ENCODE measurements at regions not wholly inside any gene's neighbourhood (a gene's known extent, or its start where the extent isn't known, plus 50 kb on each side); places are given as distances from the start of the nearest gene placed in this dataset.
"Not testable (repeated sequence)": the region's sequence is repeated elsewhere in the genome, so short reads cannot be mapped to it uniquely, and the experiment has no call there.

DNA sequence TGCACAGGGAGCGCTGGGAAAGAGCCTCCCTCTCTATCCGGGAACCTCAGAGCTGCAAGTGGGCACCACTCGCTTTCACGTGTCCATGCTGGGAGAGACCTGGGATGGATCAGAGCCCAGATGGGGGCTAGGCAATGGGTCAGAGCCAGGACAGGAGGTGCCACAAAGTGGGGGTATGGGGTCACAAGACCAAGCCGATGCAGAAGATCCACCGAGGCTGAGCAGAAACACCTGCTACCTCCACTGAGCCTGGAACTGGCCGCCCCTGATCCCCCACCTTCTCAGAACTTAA, 180.9 kb upstream of the SFSWAP start:
- H3K27me3 ChIP-seq (ENCODE audit: control insufficient read depth in 1 of 2, insufficient read depth in 2 of 2, low read length in 2 of 2): peaks cover 3 to 5% of the 10 kb centered on the region in 2 donors
- no peaks in the 10 kb centered on the region for H3K36me3 ChIP-seq (ENCODE audit: control insufficient read depth in 2 of 2, insufficient read depth in 2 of 2, low read length in 2 of 2)
- no peak overlapping the region for H3K4me3 ChIP-seq (ENCODE audit: low read length in 2 of 2)
- no peak overlapping the region for H3K27ac ChIP-seq (ENCODE audit: low read length)
- H3K9me3 ChIP-seq (ENCODE audit: control insufficient read depth in 2 of 2, low read length in 2 of 2): no peaks in the 10 kb centered on the region
- no peak overlapping the region for H3K9ac ChIP-seq (ENCODE audit: low read length in 2 of 2)
- no peaks in the 10 kb centered on the region for H3K4me1 ChIP-seq (ENCODE audit: control insufficient read depth, insufficient read depth, low read length)

DNA sequence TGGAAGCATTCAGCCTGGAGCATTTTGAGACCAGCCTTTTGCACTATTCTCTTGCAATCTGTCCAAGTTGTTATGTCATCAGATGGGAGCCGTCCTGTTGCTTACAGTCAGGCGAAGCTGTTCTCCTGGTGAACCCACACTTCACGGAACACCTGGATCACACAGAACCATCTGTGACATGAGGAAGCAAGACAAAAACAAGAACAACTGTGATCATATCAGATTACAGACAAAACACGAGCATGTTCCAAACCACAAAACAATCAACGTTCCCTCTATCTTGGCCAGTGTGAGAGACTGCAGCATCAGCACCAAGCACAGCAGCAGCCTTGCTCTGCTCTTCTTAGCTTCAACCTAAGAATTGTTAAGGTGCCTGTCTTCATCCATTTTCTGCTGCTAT, 180.5 kb upstream of the SFSWAP start:
- H3K4me1 ChIP-seq (ENCODE audit: control insufficient read depth, insufficient read depth, low read length): no peaks in the 10 kb centered on the region
- no peak overlapping the region for H3K9ac ChIP-seq (ENCODE audit: low read length in 2 of 2)
- H3K9me3 ChIP-seq (ENCODE audit: control insufficient read depth in 2 of 2, low read length in 2 of 2): no peaks in the 10 kb centered on the region
- no peak overlapping the region for H3K4me3 ChIP-seq (ENCODE audit: low read length in 2 of 2)
- peaks cover 3 to 5% of the 10 kb centered on the region in 2 donors for H3K27me3 ChIP-seq (ENCODE audit: control insufficient read depth in 1 of 2, insufficient read depth in 2 of 2, low read length in 2 of 2)
- H3K36me3 ChIP-seq (ENCODE audit: control insufficient read depth in 2 of 2, insufficient read depth in 2 of 2, low read length in 2 of 2): no peaks in the 10 kb centered on the region
- H3K27ac ChIP-seq (ENCODE audit: low read length): no peak overlapping the region

DNA sequence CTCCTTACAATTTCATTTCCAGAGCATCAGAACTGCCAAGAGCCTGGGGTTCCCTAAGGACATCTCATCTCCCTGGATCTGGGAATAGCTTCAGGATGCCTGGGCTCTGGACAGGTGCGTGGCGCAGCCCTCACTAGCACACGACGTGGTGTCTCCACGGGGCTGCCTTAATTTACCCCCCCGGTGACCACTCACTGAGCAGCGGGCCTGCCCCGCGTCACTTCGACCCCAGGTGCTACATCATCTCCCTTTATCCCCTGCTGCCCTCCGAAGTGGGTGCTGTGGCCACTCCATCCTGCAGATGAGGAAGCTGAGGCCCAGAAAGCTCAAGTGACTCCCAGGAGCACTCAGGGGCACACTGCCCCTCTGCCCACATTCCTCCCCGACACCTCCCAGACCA, 177.8 kb upstream of the SFSWAP start:
- Histone ChIP-seq H3K4me1 (ENCODE audit: control insufficient read depth, insufficient read depth, low read length) (no peaks in the 10 kb centered on the region), H3K4me3 (ENCODE audit: low read length in 2 of 2) (no peak overlapping the region), H3K36me3 (ENCODE audit: control insufficient read depth in 2 of 2, insufficient read depth in 2 of 2, low read length in 2 of 2) (no peaks in the 10 kb centered on the region), H3K27me3 (ENCODE audit: control insufficient read depth in 1 of 2, insufficient read depth in 2 of 2, low read length in 2 of 2) (peaks cover 3% of the 10 kb centered on the region in 2 donors), H3K27ac (ENCODE audit: low read length) (no peak overlapping the region), H3K9ac (ENCODE audit: low read length in 2 of 2) (no peak overlapping the region), H3K9me3 (ENCODE audit: control insufficient read depth in 2 of 2, low read length in 2 of 2) (no peaks in the 10 kb centered on the region)

DNA sequence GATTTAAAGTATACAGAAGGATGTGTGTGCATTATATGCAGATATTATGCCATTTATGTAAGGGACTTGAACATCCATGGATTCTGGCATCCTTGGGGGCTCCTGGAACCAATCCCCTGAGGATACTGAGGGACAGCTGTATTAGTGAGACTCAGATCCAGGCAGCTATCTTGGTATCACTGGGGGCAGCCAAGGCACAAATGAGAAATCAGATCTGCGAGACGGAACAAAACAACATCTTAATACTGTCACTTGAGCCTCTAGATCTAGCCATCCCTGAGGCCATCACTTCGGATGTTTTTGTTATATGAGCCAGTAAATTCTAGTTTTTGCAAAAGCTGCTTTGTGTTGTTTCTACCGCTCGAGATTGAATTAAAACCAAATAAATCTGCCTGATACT, 175.1 kb upstream of the SFSWAP start:
- no peak overlapping the region for H3K4me3 ChIP-seq (ENCODE audit: low read length in 2 of 2)
- H3K36me3 ChIP-seq (ENCODE audit: control insufficient read depth in 2 of 2, insufficient read depth in 2 of 2, low read length in 2 of 2): no peaks in the 10 kb centered on the region
- H3K4me1 ChIP-seq (ENCODE audit: control insufficient read depth, insufficient read depth, low read length): no peaks in the 10 kb centered on the region
- no peak overlapping the region for H3K9ac ChIP-seq (ENCODE audit: low read length in 2 of 2)
- H3K27me3 ChIP-seq (ENCODE audit: control insufficient read depth in 1 of 2, insufficient read depth in 2 of 2, low read length in 2 of 2): peaks cover 3% of the 10 kb centered on the region in 2 donors
- H3K27ac ChIP-seq (ENCODE audit: low read length): no peak overlapping the region
- H3K9me3 ChIP-seq (ENCODE audit: control insufficient read depth in 2 of 2, low read length in 2 of 2): no peaks in the 10 kb centered on the region

DNA sequence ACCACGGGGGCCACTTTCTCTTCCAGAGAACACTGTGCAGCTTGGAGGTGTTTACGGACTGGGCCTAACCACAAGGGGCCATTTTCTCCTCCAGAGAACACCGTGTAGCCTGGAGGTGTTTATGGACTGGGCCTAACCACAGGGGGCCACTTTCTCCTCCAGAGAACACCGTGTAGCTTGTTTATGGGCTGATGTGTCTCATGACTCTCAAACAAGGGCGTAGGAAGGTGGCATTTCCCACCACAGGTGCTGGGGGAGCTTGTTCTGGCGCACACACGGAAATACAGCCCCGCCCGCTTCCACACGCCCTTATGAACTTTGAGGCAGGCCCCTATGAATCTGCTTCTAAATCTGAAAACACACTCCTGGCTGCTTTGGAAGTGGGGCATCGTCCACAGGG, 174.6 kb upstream of the SFSWAP start:
- Histone ChIP-seq H3K9me3 (ENCODE audit: control insufficient read depth in 2 of 2, low read length in 2 of 2) (no peaks in the 10 kb centered on the region), H3K36me3 (ENCODE audit: control insufficient read depth in 2 of 2, insufficient read depth in 2 of 2, low read length in 2 of 2) (no peaks in the 10 kb centered on the region), H3K4me3 (ENCODE audit: low read length in 2 of 2) (no peak overlapping the region), H3K27ac (ENCODE audit: low read length) (no peak overlapping the region), H3K4me1 (ENCODE audit: control insufficient read depth, insufficient read depth, low read length) (no peaks in the 10 kb centered on the region), H3K27me3 (ENCODE audit: control insufficient read depth in 1 of 2, insufficient read depth in 2 of 2, low read length in 2 of 2) (peaks cover 3% of the 10 kb centered on the region in 2 donors), H3K9ac (ENCODE audit: low read length in 2 of 2) (no peak overlapping the region)

DNA sequence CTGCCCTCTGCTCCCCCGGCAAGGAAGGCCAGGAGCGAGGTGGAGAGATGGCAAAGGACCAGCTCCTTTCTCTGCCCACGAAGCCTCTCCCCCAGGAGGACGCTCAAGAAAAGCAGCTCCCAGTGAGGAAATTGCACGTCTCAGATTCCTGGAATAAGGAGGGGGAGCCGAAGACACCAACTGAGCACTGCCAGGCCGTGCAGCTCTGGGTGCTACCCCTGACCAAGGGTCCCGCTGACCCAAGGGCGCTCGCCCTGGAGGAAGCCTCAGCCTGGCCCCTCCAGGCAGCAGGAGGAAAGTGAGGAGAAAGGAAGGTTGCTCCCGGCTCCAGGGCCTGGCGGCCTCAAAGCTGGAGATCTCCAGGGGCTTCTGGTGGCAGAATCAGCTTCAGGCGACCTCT, 174.1 kb upstream of the SFSWAP start:
- no peaks in the 10 kb centered on the region for H3K36me3 ChIP-seq (ENCODE audit: control insufficient read depth in 2 of 2, insufficient read depth in 2 of 2, low read length in 2 of 2)
- no peak overlapping the region for H3K4me3 ChIP-seq (ENCODE audit: low read length in 2 of 2)
- no peaks in the 10 kb centered on the region for H3K9me3 ChIP-seq (ENCODE audit: control insufficient read depth in 2 of 2, low read length in 2 of 2)
- peaks cover 0 to 3% of the 10 kb centered on the region in 2 donors for H3K27me3 ChIP-seq (ENCODE audit: control insufficient read depth in 1 of 2, insufficient read depth in 2 of 2, low read length in 2 of 2)
- no peak overlapping the region for H3K27ac ChIP-seq (ENCODE audit: low read length)
- H3K9ac ChIP-seq (ENCODE audit: low read length in 2 of 2): no peak overlapping the region
- H3K4me1 ChIP-seq (ENCODE audit: control insufficient read depth, insufficient read depth, low read length): no peaks in the 10 kb centered on the region

DNA sequence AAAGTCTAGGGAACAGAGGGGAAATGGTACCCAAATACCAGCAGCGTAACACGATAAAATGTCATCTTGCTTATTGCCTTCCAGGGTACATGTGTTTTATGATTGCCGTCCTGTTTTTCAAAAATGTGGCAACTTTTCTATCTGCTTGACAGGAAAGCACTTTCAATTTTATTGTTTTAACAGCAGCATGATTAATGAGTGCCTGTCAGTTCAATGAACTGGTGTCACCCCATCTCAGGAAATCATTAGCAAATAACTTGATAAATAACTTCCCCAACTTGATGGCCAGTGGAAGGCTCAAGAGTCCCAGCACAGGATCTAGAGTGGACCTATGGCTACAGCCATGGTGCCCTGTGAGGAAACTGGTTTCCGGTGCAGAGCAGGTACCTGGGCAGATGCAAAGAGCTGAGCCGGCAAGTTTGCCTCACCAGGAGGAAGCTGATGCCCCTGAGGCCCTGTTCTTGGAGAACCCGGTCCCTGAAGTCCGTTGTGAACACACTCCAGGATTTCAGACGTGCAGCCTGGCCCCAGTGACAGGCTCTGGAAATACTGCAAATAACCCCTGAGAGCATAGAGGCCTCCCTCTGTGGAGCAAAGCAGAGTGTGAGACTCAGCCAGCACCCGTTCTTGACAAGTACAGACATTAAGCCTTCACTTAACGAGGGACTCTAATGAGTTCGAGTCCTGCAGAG, 173.5 kb upstream of the SFSWAP start:
- Histone ChIP-seq H3K9me3 (ENCODE audit: control insufficient read depth in 2 of 2, low read length in 2 of 2) (no peaks in the 10 kb centered on the region), H3K4me1 (ENCODE audit: control insufficient read depth, insufficient read depth, low read length) (no peaks in the 10 kb centered on the region), H3K9ac (ENCODE audit: low read length in 2 of 2) (no peak overlapping the region), H3K4me3 (ENCODE audit: low read length in 2 of 2) (no peak overlapping the region), H3K27ac (ENCODE audit: low read length) (no peak overlapping the region), H3K27me3 (ENCODE audit: control insufficient read depth in 1 of 2, insufficient read depth in 2 of 2, low read length in 2 of 2) (peaks cover 0 to 3% of the 10 kb centered on the region in 2 donors), H3K36me3 (ENCODE audit: control insufficient read depth in 2 of 2, insufficient read depth in 2 of 2, low read length in 2 of 2) (no peaks in the 10 kb centered on the region)

DNA sequence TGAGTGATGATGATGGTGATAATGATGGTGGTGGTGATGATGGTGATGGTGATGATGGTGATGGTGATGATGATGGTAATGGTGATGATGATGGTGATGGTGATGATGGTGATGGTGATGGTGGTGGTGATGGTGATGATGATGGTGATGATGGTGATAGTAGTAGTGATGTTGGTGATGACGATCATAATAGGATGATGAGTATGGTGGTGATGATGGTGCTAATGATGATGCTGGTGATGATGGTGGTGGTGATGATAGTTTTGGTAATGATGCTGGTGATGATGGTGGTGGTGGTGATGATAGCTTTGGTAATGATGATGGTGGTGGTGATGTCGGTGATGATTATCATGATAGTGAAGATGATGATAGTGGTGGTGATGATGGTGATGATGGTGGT, 171.5 kb upstream of the SFSWAP start:
- Histone ChIP-seq H3K4me3 (ENCODE audit: low read length in 2 of 2) (no peak overlapping the region), H3K27me3 (ENCODE audit: control insufficient read depth in 1 of 2, insufficient read depth in 2 of 2, low read length in 2 of 2) (peaks cover 0 to 2% of the 10 kb centered on the region in 2 donors), H3K9ac (ENCODE audit: low read length in 2 of 2) (no peak overlapping the region), H3K27ac (ENCODE audit: low read length) (no peak overlapping the region), H3K36me3 (ENCODE audit: control insufficient read depth in 2 of 2, insufficient read depth in 2 of 2, low read length in 2 of 2) (no peaks in the 10 kb centered on the region), H3K4me1 (ENCODE audit: control insufficient read depth, insufficient read depth, low read length) (no peaks in the 10 kb centered on the region), H3K9me3 (ENCODE audit: control insufficient read depth in 2 of 2, low read length in 2 of 2) (no peaks in the 10 kb centered on the region)

DNA sequence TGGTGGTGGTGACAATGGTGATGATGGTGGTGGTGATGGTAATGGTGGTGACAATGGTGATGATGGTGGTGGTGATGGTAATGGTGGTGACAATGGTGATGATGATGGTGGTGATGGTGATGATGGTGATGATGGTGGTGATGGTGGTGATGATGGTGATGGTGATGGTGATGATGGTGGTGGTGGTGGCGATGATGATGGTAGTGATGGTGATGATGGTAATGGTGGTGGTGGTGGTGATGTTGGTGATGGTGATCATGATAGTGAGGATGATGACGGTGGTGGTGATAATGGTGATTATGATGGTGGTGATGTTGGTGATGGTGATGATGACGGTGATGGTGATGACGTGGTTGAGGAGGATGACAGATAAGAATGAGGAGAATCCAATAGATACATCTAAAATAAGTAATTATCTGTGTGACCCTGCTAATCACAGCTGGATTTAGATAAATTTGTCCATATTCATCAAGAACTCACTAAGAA, 170.7 kb upstream of the SFSWAP start:
- H3K9ac ChIP-seq (ENCODE audit: low read length in 2 of 2): no peak overlapping the region
- H3K27me3 ChIP-seq (ENCODE audit: control insufficient read depth in 1 of 2, insufficient read depth in 2 of 2, low read length in 2 of 2): no peaks in the 10 kb centered on the region
- H3K36me3 ChIP-seq (ENCODE audit: control insufficient read depth in 2 of 2, insufficient read depth in 2 of 2, low read length in 2 of 2): no peaks in the 10 kb centered on the region
- H3K27ac ChIP-seq (ENCODE audit: low read length): no peak overlapping the region
- no peaks in the 10 kb centered on the region for H3K9me3 ChIP-seq (ENCODE audit: control insufficient read depth in 2 of 2, low read length in 2 of 2)
- no peaks in the 10 kb centered on the region for H3K4me1 ChIP-seq (ENCODE audit: control insufficient read depth, insufficient read depth, low read length)
- H3K4me3 ChIP-seq (ENCODE audit: low read length in 2 of 2): no peak overlapping the region

DNA sequence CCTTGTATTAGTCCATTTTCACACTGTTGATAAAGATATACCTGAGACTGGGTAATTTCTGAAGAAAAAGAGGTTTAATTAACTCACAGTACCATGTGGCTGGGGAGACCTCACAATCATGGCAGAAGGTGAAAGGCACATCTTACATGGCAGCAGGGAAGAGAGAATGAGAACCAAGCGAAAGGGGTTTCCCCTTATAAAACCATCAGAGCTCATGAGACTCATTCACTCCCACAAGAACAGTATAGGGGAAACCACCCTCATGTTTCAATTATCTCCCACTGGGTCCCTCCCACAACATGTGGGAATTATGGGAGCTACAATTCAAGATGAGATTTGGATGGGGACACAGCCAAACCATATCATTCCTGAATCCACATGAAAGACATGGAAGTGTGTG, 169.4 kb upstream of the SFSWAP start:
- not testable (repeated sequence) for H3K9me3 ChIP-seq (ENCODE audit: control insufficient read depth in 2 of 2, low read length in 2 of 2); H3K4me1 ChIP-seq (ENCODE audit: control insufficient read depth, insufficient read depth, low read length); H3K4me3 ChIP-seq (ENCODE audit: low read length in 2 of 2); H3K27ac ChIP-seq (ENCODE audit: low read length); H3K36me3 ChIP-seq (ENCODE audit: control insufficient read depth in 2 of 2, insufficient read depth in 2 of 2, low read length in 2 of 2); H3K27me3 ChIP-seq (ENCODE audit: control insufficient read depth in 1 of 2, insufficient read depth in 2 of 2, low read length in 2 of 2); H3K9ac ChIP-seq (ENCODE audit: low read length in 2 of 2)

DNA sequence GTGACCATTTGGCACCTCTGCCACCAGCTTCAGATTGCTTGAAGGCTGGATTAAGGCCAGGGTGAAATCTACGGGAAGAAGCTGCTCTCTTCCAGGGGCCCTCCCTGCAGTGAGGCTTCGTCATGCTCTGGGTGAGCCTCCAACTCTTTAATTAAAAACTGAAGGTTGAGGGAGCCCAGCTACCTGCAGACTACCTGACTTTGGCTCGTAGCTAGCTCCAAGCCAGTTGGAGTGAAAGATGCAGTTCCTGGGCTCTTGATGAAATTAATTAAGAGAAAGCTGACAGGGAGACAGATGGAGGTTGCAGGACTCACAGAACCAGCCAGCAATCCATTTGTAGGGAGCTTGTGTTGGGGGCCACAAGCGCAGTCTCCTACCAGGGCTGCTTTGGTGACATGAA, 168.5 kb upstream of the SFSWAP start:
- H3K4me3 ChIP-seq (ENCODE audit: low read length in 2 of 2): no peak overlapping the region
- H3K27ac ChIP-seq (ENCODE audit: low read length): no peak overlapping the region
- H3K9me3 ChIP-seq (ENCODE audit: control insufficient read depth in 2 of 2, low read length in 2 of 2): no peaks in the 10 kb centered on the region
- peaks cover 0 to 4% of the 10 kb centered on the region in 2 donors for H3K27me3 ChIP-seq (ENCODE audit: control insufficient read depth in 1 of 2, insufficient read depth in 2 of 2, low read length in 2 of 2)
- no peaks in the 10 kb centered on the region for H3K4me1 ChIP-seq (ENCODE audit: control insufficient read depth, insufficient read depth, low read length)
- H3K9ac ChIP-seq (ENCODE audit: low read length in 2 of 2): no peak overlapping the region
- H3K36me3 ChIP-seq (ENCODE audit: control insufficient read depth in 2 of 2, insufficient read depth in 2 of 2, low read length in 2 of 2): no peaks in the 10 kb centered on the region

Measured in stomach smooth muscle (tissue), 2 donors.